HepG2 (cell line): ENCODE measurements at regions not wholly inside any gene's neighbourhood (a gene's known extent, or its start where the extent isn't known, plus 50 kb on each side); places are given as distances from the start of the nearest gene placed in this dataset.

ENCODE experiments used
- CHD2 ChIP-seq: IDR thresholded peaks from 2 replicates; pipeline ENCODE4 v1.6.1; 2011; ENCODE audit warnings: low read depth, low read length, improper control_type of control experiment
- EZH2 ChIP-seq: conservative IDR thresholded peaks from 2 replicates; pipeline ENCODE4 v1.6.1; 2012; ENCODE audit warnings: mild to moderate bottlenecking, low read depth, low read length, moderate library complexity
- GATA4 ChIP-seq: sonication (generic); IDR thresholded peaks from 2 replicates; pipeline ENCODE4 v1.6.1; 2016; ENCODE audit warnings: antibody characterized with exemption, low read depth, borderline replicate concordance
- KAT7 ChIP-seq: IDR thresholded peaks from 2 replicates; pipeline ENCODE4 v1.6.1; 2018; ENCODE audit warnings: borderline replicate concordance, missing compliant biosample characterization
- NR1H2 ChIP-seq: sonication (generic); formaldehyde crosslinking; IDR thresholded peaks from 2 replicates; pipeline ENCODE4 v1.8.1; 2022; ENCODE audit warnings: low read depth, missing genetic modification reagents, borderline replicate concordance
- PRPF4 ChIP-seq: fragments of 200-400 bp; formaldehyde crosslinking; IDR thresholded peaks from 2 replicates; pipeline ENCODE4 v1.6.1; 2016; ENCODE audit warnings: low read length, low read depth; ENCODE audit not compliant: poor library complexity, severe bottlenecking
- ZBTB8A ChIP-seq: sonication (generic); formaldehyde crosslinking; IDR thresholded peaks from 2 replicates; pipeline ENCODE4 v1.4.0; 2020; ENCODE audit warnings: mild to moderate bottlenecking, low read depth, missing genetic modification reagents, borderline replicate concordance
- ZFP62 ChIP-seq: sonication (generic); formaldehyde crosslinking; IDR thresholded peaks from 2 replicates; pipeline ENCODE4 v1.4.0; 2020; ENCODE audit warnings: missing genetic modification reagents
- ZNF510 ChIP-seq: sonication (generic); formaldehyde crosslinking; IDR thresholded peaks from 2 replicates; pipeline ENCODE4 v1.4.0; 2020; ENCODE audit warnings: low read depth, mild to moderate bottlenecking, missing genetic modification reagents
- ZNF556 ChIP-seq: sonication (generic); formaldehyde crosslinking; IDR thresholded peaks from 2 replicates; pipeline ENCODE4 v1.4.0; 2020; ENCODE audit warnings: mild to moderate bottlenecking, missing genetic modification reagents, borderline replicate concordance
- ZNF607 ChIP-seq: sonication (generic); formaldehyde crosslinking; IDR thresholded peaks from 2 replicates; pipeline ENCODE4 v1.5.1; 2020; ENCODE audit warnings: missing genetic modification reagents, mild to moderate bottlenecking, borderline replicate concordance
- TF ChIP-seq, protein P1 (sequence below): sonication (generic); formaldehyde crosslinking; IDR thresholded peaks from 2 replicates; pipeline ENCODE4 v1.5.0; 2020; ENCODE audit warnings: mild to moderate bottlenecking, missing genetic modification reagents, moderate library complexity
- TF ChIP-seq, protein P2 (sequence below), 2 experiments: IDR thresholded peaks; 2 replicates each; pipeline ENCODE4 v1.6.1; 2011 to 2012; ENCODE audit warnings: low read length in 2 of 2, borderline replicate concordance in 1 of 2, low read depth in 1 of 2, mild to moderate bottlenecking in 1 of 2, moderate library complexity in 1 of 2
- TF ChIP-seq, protein P3 (sequence below): sonication (generic); formaldehyde crosslinking; IDR thresholded peaks from 2 replicates; pipeline ENCODE4 v1.8.1; 2022; ENCODE audit warnings: low read depth, mild to moderate bottlenecking, missing genetic modification reagents

DNA sequence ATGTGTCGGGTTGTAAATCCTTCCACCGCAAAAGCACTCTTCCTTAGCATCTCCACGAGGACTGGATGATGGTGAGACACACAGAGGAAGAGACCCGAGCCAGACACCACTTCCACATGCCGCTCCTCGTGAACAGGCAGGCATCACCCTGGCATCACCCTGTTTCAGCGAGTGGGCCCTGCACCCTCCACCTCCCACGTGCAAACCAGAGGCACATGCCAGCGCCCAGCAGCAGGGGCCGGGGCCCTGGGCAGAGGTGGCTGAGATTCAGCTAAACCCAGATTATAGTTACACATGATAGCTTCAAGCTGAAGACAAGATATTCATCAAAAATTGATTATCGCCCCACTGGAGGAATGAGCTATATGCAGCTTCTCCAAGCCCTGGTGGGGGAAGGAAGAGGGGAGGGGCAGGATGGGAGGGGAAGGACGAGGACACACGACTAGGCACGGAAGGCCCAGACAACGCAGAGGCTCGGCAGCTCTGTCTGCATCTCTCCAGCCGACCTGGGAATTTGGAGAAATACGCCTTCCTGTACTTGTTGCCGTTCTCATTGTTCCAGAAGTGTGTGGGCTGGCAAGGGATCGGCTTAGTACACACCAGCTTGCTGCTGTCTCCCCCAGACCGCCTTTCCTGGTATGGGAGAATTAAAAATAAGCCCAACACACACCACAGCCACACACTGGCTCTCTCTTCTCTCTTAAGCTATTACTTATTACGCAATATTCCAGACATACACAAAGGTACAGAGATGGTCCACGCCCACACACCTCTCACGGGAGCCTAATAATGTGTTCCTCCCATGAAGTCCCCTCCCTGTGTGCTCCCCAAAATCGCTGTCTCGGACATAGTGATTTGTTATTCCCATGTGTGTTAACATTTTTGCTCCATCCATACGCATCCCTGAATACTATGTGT is 50.4 kb upstream of the ZNF354A start:
- no peak for TF ChIP-seq ZFP62 (CRISPR knock-in tag)
- TF ChIP-seq, protein P1, sequence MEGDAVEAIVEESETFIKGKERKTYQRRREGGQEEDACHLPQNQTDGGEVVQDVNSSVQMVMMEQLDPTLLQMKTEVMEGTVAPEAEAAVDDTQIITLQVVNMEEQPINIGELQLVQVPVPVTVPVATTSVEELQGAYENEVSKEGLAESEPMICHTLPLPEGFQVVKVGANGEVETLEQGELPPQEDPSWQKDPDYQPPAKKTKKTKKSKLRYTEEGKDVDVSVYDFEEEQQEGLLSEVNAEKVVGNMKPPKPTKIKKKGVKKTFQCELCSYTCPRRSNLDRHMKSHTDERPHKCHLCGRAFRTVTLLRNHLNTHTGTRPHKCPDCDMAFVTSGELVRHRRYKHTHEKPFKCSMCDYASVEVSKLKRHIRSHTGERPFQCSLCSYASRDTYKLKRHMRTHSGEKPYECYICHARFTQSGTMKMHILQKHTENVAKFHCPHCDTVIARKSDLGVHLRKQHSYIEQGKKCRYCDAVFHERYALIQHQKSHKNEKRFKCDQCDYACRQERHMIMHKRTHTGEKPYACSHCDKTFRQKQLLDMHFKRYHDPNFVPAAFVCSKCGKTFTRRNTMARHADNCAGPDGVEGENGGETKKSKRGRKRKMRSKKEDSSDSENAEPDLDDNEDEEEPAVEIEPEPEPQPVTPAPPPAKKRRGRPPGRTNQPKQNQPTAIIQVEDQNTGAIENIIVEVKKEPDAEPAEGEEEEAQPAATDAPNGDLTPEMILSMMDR (CRISPR knock-in tag): no peak
- no peak for TF ChIP-seq ZNF607
- TF ChIP-seq, protein P2, sequence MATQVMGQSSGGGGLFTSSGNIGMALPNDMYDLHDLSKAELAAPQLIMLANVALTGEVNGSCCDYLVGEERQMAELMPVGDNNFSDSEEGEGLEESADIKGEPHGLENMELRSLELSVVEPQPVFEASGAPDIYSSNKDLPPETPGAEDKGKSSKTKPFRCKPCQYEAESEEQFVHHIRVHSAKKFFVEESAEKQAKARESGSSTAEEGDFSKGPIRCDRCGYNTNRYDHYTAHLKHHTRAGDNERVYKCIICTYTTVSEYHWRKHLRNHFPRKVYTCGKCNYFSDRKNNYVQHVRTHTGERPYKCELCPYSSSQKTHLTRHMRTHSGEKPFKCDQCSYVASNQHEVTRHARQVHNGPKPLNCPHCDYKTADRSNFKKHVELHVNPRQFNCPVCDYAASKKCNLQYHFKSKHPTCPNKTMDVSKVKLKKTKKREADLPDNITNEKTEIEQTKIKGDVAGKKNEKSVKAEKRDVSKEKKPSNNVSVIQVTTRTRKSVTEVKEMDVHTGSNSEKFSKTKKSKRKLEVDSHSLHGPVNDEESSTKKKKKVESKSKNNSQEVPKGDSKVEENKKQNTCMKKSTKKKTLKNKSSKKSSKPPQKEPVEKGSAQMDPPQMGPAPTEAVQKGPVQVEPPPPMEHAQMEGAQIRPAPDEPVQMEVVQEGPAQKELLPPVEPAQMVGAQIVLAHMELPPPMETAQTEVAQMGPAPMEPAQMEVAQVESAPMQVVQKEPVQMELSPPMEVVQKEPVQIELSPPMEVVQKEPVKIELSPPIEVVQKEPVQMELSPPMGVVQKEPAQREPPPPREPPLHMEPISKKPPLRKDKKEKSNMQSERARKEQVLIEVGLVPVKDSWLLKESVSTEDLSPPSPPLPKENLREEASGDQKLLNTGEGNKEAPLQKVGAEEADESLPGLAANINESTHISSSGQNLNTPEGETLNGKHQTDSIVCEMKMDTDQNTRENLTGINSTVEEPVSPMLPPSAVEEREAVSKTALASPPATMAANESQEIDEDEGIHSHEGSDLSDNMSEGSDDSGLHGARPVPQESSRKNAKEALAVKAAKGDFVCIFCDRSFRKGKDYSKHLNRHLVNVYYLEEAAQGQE (IDR thresholded peaks at IDR 0.05; ENCODE audit: borderline replicate concordance in 1 of 2, low read depth in 1 of 2, low read length in 2 of 2): no peak
- TF ChIP-seq ZBTB8A (CRISPR knock-in tag): no peak
- no peak for TF ChIP-seq ZNF510
- no peak for TF ChIP-seq KAT7 (CRISPR knock-in tag)
- no peak for TF ChIP-seq GATA4
- no peak for TF ChIP-seq PRPF4
- no peak for TF ChIP-seq ZNF556 (CRISPR knock-in tag)
- TF ChIP-seq EZH2: no peak
- TF ChIP-seq CHD2: no peak
- TF ChIP-seq NR1H2 (CRISPR knock-in tag): no peak
- TF ChIP-seq, protein P3, sequence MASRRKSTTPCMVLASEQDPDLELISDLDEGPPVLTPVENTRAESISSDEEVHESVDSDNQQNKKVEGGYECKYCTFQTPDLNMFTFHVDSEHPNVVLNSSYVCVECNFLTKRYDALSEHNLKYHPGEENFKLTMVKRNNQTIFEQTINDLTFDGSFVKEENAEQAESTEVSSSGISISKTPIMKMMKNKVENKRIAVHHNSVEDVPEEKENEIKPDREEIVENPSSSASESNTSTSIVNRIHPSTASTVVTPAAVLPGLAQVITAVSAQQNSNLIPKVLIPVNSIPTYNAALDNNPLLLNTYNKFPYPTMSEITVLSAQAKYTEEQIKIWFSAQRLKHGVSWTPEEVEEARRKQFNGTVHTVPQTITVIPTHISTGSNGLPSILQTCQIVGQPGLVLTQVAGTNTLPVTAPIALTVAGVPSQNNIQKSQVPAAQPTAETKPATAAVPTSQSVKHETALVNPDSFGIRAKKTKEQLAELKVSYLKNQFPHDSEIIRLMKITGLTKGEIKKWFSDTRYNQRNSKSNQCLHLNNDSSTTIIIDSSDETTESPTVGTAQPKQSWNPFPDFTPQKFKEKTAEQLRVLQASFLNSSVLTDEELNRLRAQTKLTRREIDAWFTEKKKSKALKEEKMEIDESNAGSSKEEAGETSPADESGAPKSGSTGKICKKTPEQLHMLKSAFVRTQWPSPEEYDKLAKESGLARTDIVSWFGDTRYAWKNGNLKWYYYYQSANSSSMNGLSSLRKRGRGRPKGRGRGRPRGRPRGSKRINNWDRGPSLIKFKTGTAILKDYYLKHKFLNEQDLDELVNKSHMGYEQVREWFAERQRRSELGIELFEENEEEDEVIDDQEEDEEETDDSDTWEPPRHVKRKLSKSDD: no peak
